ENCODE measurements at regions not wholly inside any gene's neighbourhood (a gene's known extent, or its start where the extent isn't known, plus 50 kb on each side); places are given as distances from the start of the nearest gene placed in this dataset.
A peak's percentile ranks its signal among the peaks of the same experiment; 100 is the strongest.
"Not testable (repeated sequence)": the region's sequence is repeated elsewhere in the genome, so short reads cannot be mapped to it uniquely, and the experiment has no call there.

DNA sequence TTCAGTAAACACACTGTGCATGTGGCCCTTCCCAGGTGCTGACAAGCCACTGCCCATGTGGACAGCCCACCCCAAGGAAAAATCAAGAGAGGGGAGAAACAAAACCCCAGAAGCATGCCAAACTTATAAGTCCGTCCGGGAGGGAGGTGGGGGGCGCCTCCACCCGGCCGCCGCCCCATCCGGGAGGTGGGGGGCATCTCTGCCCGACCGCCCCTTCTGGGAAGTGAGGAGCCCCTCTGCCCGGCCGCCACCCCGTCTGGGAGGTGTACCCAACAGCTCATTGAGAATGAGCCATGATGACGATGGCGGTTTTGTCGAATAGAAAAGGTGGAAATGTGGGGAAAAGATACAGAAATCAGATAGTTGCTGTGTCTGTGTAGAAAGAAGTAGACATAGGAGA lies 53.8 kb upstream of the C2CD4B start:
- DNase-seq = no peak

DNA sequence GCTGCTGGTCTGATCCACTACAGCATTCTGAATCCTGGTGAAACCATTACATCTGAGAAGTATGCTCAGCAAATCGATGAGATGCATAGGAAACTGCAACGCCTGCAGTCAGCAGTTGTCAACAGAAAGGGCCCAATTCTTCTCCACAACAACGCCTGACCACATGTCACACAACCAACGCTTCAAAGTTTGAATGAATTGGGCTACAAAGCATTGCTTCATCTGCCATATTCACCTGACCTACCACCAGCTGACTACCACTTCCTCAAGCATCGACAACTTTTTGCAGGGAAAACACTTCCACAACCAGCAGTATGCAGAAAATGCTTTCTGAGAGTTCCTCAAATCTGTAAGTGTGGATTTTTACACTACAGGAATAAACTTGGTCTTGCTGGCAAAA lies 54.7 kb upstream of the C2CD4B start:
- no peak for DNase-seq

DNA sequence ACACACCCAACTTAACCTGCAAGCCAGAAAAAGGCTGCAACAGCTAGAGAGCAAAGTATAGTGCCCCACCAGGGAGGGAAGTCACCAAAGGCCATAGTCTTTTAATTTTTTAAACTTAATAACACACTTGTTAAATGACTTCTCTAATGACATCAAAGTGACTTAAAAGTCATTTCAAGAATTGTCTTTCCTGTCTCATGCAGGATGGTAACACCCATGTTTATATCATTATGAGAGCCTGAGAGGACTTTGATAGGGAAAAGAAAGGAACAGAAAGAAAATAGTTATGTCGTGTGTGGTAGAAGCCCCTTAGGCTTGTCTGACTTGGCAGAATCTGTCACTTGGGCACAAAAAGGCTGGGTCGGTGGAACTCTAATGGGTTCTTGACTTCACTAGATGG lies 57.9 kb upstream of the C2CD4B start:
- no peak for DNase-seq

DNA sequence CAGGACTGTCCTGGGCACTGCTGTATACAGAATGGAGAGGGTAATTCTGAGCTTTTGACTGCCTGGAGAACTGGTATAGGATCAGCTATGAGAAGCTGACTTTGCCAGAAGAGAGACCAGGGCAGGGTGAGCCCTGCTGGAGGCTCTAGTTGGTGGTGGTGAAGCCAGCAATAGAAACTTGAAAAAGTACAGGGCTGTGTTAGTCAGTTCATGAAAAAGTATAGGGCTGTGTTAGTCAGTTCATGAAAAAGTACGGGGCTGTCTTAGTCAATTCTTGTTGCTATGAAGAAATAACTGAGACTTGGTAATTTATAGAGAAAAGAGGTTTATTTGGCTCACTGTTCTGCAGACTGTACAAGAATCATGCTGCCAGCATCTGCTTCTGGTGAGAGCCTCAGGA lies 63.5 kb upstream of the C2CD4B start:
- DNase-seq = no peak

DNA sequence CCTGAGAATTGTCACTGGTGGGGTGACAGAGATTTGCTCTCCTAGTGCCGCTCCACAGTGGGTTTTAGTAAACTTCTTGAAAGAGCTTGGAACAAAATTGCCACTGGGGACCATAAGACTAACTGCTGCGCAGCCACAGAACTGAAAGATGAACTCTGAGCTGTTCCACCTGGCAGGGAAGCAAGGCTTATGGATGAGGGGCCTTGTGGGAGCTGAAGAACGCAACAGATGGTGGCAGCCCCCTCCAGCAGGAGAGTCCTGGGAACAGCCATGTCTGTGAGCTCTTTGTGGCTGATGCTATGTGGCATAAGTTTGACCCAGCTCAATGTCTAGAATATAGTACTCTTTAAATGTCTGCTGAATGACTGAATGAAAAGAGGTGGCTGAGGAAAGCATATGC lies 66.8 kb upstream of the C2CD4B start:
- DNase-seq = no peak

DNA sequence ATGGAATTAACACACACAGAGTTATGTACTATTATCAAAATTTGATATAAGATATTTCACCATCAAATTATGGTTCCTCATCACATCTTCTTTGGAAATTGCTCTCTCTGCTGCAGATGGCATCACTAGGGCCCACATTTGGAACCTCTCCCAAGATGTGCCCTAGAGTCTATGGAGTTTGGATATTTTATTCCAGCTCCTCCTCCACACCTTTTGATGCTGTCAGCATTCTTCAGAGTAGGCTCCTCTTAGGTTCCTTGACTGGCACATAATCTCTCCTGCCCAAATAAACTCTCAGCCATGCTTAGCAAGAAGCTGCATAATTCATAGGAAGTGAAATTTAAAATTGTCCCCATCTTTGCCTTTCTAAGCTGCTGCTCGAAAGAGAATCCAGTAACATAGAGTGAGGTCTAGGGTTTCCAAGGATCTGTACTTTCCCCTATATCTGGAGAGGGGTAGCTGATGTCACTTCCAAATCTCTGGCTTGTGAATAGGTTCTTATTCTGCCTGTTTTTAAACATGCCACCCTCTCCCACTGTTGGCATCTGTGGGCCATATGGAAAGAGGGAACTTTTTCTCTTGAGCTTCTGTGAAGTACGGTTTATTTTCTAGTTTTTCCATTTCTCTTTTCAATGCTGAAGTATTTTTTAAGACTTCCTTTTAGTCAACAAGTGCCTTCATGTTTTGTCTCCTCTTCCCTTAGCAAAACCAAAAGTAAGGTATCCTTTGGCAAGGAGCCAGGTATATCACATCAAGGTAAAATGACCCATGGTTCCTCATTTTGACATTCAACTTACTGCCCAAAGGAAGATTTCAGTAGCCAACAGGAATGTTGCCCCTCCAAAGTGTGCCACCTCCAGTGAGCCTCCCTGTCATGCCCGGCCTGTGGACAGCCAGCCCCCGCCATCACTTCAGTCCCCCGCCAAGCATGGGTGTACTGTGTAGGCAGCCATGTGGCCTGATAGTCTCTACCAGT lies 75.3 kb upstream of the C2CD4B start:
- no peak for DNase-seq

DNA sequence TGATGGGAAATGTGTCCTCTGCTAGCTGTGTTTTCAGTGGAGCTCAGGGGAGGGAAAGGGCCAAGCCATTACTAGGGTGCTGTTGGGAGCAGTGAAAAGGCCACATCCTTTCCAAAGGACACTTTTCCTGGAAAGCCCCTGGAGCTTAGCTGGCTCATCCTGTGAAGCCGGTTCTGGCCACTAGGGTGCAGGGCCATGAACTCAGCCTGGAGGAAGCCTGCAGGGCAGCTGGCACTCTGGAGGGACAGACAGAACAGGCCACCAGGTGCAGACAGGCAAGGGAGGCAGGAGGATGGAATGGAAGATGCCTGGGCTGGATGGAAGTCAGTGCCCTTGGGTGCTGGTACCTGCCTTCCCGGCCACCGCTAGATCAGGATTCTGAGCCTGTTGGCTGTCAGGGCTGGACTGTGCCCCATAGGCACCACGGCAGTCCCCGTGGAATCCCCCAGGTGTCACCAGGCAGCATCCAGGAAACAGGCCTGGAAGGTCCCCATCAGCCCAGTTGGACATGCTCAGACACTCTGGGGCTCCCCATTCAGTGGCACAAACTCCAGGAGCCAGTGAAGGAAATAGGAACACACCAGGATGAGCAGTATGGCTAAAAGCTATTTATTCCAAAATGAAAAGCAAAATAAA lies 76.2 kb upstream of the C2CD4B start:
- DNase-seq = no peak

DNA sequence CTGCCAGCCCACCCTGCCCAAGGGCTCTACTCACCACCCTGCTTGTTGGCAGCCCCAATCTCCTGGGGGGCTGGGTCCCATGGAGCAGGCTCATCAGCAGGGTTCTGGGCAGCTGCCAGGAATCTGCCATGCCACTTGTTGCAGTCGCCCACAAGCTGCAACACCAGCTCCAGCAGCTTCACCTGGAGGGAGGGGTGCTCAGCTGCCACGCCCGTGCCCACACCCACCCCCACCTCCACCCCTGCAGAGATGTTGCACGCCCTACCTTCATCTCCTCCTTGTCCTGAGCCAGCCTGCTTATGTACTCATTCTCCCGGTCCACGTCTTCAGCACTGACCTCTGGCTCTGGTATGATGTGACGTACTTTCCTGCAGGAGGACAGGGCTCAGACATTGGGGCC lies 77.9 kb upstream of the C2CD4B start:
- no peak for DNase-seq

DNA sequence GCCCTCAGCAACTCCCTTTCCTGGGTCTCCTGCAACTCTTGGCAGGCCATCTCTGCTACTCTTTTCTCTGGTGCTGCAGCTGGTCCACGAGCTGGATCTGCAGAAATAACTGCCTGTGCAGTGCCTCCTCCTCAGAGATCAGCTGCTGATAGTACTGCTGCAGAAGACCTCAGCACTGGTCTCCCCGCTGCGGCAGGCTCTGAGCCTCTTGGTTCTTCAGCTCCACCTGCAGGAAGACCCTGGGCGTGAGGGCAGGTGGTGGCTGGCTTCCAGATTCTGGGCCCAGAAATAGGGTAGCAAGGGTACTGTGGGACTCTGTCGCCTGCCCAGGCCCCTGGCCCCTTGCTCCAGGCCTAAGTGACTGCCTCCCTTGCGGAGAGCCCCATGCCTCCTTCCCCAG lies 79.7 kb upstream of the C2CD4B start:
- no peak for DNase-seq

DNA sequence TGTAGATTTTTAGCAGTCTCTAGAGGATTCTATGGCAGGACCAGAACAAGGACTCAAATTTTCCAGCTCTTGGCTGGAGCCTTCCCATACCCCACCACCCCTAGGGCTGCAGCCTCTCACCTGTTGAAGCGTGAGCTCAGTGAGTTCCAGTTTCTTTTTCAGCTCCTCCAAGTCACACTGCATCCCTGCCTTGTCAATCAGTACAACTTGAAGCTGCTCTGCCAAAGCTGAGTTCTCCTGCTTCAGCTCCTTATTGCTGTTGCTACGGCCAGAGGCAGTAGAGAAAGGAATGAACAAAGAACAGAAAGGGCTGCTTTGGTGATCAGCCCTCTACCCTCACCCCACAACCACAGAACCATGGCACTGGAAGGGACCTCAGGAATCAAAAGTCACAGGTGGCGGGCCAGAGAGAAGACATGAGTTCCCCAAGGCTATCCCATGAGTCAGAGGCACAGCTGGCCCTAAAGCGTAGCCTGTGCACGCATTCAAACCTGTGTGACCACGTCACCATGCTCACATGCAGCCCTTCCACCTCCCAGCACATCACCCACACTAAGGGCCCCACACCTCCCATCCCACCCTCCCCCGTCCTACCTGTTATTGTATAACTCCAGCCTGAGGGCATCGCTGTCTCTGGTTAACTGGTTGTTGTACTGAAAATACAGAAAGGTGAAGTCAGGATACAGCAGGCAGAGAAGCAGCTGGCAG lies 83.3 kb upstream of the C2CD4B start:
- no peak for DNase-seq

DNA sequence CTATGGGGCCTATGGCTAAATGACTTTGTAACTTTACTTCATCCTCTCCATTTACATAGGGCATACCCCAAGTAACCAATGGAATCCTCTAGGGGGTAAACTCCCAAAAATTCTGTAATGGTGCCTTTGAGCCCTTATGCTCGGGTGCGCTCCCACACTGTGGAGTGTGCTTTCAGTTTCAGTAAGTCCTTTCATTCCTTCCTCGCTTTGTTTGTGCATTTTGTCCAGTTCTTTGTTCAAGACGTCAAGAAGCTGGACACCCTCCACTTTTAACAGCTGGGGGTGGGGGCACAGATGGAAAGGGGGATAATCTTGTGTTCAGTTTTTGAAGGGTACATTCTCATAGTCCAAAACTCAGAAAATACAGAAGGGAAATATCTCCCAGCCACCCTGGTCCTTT lies 84.4 kb upstream of the C2CD4B start:
- no peak for DNase-seq

DNA sequence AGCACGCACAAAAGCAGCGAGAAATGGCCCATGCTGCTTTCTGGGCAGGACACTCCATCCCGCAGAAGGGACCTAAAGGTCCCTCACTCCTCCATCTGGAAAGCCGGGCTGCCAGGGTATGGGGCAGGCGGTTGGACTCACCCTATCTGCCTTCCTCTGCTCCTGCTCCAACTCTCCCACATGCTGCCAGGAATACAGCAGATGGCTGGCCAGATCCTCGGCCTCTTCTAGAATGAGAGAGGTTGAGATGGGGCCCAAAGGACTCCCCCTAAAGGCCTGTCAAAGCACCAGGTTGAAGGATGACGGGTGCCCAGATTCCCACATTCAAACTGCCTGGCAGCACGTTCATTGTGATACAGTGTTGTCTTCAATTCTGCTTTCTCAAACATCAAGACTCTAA lies 85.1 kb upstream of the C2CD4B start:
- no peak for DNase-seq

DNA sequence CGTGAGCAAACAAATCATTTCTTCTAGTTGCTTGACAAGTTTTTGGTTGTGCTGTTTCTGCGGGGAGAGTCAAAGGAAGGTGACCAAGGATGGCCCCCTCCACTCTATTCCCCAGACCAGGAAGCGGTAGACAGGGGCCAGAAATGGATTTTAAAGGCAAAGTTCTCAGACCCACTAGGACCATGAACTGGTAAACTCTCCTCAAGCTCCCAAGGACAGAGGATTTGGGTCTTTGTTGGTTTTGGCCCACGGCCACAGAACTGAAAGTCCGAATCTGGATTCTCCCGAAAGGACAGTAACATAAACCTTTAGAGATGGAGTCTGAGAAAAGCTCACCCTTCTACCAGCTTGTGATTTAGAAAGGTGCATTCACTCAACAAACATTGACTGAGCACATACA lies 85.9 kb upstream of the C2CD4B start:
- no peak for DNase-seq

DNA sequence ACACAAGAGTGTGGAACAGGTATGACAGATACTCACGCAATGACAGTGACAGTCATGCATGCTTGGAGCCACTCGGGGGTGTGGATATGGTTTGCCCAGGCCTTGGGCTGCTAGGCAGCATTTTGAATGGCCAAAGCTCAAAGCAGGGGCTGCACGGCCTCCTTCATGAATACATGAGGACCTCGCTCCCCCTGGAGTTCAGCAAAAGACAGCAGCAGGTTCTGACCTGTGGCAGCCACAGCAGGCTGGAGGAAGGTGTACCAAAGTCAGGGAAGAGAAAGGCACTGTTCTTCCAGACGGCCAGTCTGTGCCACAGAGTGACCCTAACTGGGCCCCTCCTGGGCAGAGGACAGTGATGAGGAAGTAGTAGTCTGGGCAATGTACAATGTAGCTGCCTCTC lies 88.2 kb upstream of the C2CD4B start:
- no peak for DNase-seq

DNA sequence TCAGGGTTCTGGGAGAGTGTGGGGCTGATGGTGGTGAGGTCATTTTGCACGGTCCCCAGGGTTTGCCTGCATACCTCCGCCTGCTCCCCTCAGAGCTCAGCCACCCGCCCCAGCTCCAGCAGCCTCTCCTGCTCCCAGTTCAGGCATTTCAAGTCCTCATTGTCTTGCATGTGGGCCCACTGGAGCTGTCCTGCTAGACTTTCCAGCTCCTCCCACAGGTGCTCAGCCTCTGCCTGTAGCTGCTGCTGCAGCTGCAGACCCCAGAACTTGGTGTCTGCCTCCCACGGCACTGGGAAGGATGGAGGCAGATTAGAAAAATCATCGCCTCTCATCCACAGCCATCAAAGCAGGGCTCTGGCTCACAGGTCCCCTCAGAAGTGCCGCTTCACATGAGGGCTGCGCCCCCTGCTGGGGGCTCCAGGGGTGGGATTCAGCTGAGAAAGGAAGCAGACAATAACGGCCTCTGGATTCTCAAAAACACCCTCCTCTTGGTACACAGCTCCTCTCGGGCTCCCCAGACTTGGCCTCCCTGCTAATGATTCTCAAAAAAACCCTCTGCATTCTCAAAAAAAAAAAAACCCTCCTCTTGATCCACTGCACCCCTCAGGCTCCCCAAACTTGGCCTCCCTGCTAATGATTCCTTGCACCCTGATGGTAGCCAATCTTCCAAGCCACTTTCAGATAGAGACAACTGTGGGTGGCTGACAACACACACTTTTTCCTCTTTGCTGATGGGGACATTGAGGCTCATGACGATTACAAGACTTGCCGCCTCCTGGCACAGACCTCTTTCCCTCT lies 89.3 kb upstream of the C2CD4B start:
- DNase-seq = peak; percentile 45

DNA sequence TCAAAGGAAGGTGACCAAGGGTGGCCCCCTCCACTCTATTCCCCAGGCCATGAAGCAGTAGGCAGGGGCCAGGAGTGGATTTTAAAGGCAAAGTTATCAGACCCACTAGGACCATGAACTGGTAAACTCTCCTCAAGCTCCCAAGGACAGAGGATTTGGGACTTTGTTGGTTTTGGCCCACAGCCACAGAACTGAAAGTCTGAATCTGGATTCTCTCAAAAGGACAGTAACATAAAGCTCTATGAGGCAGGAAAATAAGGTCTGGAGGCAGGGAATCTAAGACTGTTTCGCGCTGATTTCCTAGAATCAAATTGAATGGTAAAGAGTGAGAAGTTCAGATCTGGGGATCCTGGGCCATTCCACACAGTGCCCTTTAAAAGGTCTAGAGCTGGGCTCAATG lies 91.3 kb upstream of the C2CD4B start:
- DNase-seq = not testable (repeated sequence)

DNA sequence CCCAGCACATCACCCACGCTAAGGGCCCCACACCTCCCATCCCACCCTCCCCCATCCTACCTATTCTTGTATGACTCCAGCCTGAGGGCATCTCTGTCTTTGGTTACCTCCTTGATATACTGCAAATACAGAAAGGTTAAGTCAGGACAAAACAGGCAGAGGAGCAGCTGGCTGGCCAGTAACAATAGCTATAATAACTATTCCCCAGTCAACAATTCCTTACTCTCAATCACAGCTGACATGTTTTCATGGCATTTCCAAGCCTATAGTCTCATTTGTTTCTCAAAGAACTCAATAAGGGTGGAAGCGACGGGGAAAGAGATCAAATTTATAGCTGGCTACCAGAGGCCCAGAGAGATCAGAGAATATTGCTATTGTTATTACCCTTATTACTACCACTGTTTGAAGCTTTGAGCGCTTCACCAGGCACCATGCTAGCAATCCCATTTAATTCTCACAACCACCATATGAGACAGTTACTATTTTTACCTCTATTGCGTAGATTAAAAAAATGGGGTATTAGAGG lies 93.0 kb upstream of the C2CD4B start:
- DNase-seq = no peak

DNA sequence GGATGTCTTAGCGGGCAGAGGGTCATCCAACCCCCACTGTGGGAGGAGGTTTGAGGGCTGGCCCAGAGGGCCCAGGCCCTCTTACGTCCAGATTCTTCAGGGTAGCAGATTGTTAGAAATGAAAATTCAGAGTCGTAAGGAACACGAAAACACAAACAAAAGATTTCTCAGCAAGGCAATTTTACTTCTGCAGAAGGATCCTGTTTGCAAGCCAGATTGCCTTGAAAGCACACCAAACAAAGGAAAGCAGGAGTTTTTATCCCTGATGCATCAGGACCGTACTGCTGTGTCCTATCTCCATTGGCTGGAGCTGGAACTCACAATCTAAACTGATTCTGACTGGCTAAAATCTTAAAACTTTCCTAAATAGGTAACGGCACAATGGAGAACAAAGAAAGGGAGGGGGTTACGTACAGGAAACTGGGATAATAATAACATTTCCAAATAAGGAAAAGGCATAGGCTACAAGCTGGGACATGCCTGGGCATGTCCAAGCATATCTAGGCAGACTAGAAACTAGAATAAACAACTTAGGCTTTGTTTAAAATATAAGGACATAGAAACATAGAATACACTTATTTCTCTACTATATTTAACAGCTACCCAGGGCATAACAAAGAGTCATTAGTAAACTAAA lies 97.3 kb upstream of the C2CD4B start:
- no peak for DNase-seq

DNA sequence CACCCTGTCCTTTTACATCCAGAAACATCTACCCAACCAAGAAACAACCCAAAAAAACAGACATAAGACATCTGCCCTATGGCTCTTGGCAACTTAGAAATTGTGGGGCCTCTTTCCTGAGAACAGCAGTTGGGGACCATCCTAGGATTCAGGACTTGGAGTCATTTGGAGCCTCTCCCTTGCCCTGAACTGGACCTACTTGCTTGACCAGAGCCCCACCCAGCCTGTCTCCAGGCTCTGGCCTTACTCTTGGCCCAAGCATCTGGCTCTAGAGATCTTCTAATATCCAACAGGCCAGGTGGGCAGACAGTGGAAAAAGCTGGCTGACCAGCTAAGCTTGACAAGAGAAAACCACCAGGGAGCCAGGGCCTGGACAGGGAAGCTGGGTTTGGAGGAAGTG lies 99.1 kb upstream of the C2CD4B start:
- DNase-seq = no peak

DNA sequence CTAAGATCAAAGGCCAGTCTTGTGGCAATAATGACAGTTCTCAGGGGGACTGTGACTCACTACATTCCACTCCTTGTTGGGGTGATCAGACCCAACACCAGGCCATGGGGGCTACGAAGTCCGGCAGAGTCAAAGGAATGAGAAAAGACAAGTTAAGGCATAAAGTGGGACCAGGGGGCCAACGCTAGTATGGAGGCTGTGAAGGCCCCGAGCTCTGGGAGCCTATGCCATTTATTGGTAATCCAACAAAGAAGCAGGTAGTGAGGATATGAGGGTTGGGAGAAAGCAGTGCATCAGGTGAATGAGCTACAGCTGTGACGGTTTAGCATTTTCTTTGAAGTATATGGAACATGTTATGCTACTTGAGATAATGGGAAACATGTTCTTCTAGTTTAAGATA lies 104.4 kb upstream of the C2CD4B start:
- no peak for DNase-seq

DNA sequence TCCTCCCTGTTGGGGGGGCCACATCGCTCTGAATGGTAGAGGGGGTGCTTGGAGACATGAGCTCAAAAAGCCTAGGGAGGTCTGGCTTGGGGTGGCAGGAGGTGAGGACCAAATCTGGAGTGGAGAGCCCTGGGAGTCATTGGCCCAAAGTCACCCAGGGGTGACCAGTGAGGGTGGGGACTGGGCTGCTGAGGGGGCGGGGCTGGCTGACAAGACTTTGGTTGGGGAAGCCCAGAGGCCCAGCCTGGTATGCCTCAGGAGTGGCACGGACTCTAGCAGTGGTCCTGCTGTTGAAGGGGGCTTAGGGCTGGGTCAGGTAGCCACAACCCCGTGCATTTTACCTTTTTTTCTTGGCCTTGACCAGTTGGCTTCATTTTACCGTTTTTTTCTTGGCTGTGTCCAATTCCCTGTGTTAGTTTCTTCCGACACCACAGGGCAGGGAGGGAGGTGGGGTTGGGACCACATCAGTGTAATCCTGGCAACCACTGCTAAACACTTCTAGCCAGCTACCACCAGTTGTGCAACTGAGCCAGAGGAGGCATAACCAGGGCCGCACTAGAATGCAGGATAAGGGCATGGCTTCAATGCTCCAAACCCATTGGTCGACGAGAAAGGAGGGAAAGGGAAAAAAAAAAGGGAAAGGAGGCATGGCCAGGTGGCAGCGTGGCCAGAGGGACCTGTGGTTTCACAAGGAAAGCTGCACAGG lies 105.3 kb upstream of the C2CD4B start:
- DNase-seq = no peak

DNA sequence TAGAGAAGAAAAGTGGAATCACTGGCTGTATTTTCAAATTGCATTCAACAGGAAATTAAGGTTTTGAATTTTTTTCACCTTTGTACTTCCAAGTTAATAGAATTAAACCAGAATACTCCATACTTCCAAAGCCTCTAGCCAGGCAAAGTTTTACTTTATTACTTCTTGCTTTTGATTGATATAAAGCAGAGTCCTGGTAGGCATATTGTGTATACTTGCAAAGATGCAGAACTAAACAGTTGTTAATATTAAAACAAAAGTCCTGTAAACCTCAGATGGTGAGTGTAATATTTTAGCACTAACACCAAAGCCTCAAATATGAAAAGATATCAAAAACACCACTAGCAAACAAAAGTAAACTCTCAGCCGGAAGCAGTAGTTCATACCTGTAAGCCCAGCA lies 107.2 kb upstream of the C2CD4B start:
- no peak for DNase-seq

Data from CD4-positive, alpha-beta T cell treated with Interleukin-21 for 1 hour (primary cell).